ENCODE measurements at regions not wholly inside any gene's neighbourhood (a gene's known extent, or its start where the extent isn't known, plus 50 kb on each side); places are given as distances from the start of the nearest gene placed in this dataset.
"Not testable (repeated sequence)": the region's sequence is repeated elsewhere in the genome, so short reads cannot be mapped to it uniquely, and the experiment has no call there.

- H3K36me3 ChIP-seq (ENCODE audit: insufficient read depth, low read depth, low read length); H3K9me3 ChIP-seq (ENCODE audit: insufficient read depth, low read depth, low read length); H3K4me1 ChIP-seq (ENCODE audit: insufficient read depth, low read length); H3K9ac ChIP-seq (ENCODE audit: low read depth, low read length); H3K27ac ChIP-seq (ENCODE audit: low read length); H3K4me3 ChIP-seq (ENCODE audit: low read length); H3K27me3 ChIP-seq (ENCODE audit: insufficient read depth, low read length): not testable (repeated sequence)
Measured at GRCh38 chr17:22099633-22100032, 407.3 kb downstream of the KCNJ18 start.

- Histone ChIP-seq H3K9ac (ENCODE audit: low read depth, low read length) (no peak overlapping the region), H3K27me3 (ENCODE audit: insufficient read depth, low read length) (no peaks in the 10 kb centered on the region), H3K4me3 (ENCODE audit: low read length) (no peak overlapping the region), H3K4me1 (ENCODE audit: insufficient read depth, low read length) (no peaks in the 10 kb centered on the region), H3K36me3 (ENCODE audit: insufficient read depth, low read depth, low read length) (no peaks in the 10 kb centered on the region), H3K9me3 (ENCODE audit: insufficient read depth, low read depth, low read length) (no peaks in the 10 kb centered on the region), H3K27ac (ENCODE audit: low read length) (no peak overlapping the region)
Measured at GRCh38 chr17:22102177-22102576, 409.9 kb downstream of the KCNJ18 start.

- Histone ChIP-seq H3K27ac (ENCODE audit: low read length) (peak overlapping the region; percentile 87), H3K4me1 (ENCODE audit: insufficient read depth, low read length) (peaks cover 26% of the 10 kb centered on the region), H3K9ac (ENCODE audit: low read depth, low read length) (peak overlapping the region; percentile 82; the same call in 1 of the 2 replicates), H3K4me3 (ENCODE audit: low read length) (peak overlapping the region; percentile 54)
- not testable (repeated sequence) for H3K27me3 ChIP-seq (ENCODE audit: insufficient read depth, low read length); H3K9me3 ChIP-seq (ENCODE audit: insufficient read depth, low read depth, low read length); H3K36me3 ChIP-seq (ENCODE audit: insufficient read depth, low read depth, low read length)
Measured at GRCh38 chr17:22116720-22117119, 424.4 kb downstream of the KCNJ18 start.

- Histone ChIP-seq H3K27ac (ENCODE audit: low read length) (peak overlapping the region; percentile 78), H3K9ac (ENCODE audit: low read depth, low read length) (peak overlapping the region; percentile 71; the same call in 1 of the 2 replicates), H3K4me1 (ENCODE audit: insufficient read depth, low read length) (peaks cover 26% of the 10 kb centered on the region), H3K4me3 (ENCODE audit: low read length) (peak overlapping the region; percentile 54; the same call in 1 of the 2 replicates)
- not testable (repeated sequence) for H3K9me3 ChIP-seq (ENCODE audit: insufficient read depth, low read depth, low read length); H3K27me3 ChIP-seq (ENCODE audit: insufficient read depth, low read length); H3K36me3 ChIP-seq (ENCODE audit: insufficient read depth, low read depth, low read length)
Measured at GRCh38 chr17:22117401-22117800, 425.1 kb downstream of the KCNJ18 start.

DNA sequence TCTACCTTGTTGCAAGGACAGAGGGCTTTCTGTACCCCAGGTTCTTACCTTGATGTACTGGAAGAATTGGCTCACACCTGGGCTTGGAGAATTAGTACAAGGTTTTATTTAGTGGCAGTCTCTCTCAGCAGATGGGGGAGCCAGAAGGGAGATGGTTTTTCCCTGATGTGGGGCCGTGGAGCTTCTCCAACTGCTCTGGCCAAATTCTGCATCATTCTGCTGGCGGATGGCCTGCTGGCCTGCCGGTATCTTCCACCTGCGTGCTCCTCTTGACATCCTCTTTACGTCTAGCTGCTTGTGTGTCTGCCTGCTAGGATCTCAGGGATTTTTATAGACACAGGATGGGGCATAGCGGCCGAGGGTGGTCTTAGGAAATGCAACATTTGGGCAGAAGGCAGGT is 426.7 kb downstream of the KCNJ18 start:
- H3K4me3 ChIP-seq (ENCODE audit: low read length); H3K27me3 ChIP-seq (ENCODE audit: insufficient read depth, low read length); H3K9ac ChIP-seq (ENCODE audit: low read depth, low read length); H3K9me3 ChIP-seq (ENCODE audit: insufficient read depth, low read depth, low read length); H3K36me3 ChIP-seq (ENCODE audit: insufficient read depth, low read depth, low read length): not testable (repeated sequence)
- peak overlapping the region; percentile 24 for H3K27ac ChIP-seq (ENCODE audit: low read length)
- peaks cover 26% of the 10 kb centered on the region for H3K4me1 ChIP-seq (ENCODE audit: insufficient read depth, low read length)

DNA sequence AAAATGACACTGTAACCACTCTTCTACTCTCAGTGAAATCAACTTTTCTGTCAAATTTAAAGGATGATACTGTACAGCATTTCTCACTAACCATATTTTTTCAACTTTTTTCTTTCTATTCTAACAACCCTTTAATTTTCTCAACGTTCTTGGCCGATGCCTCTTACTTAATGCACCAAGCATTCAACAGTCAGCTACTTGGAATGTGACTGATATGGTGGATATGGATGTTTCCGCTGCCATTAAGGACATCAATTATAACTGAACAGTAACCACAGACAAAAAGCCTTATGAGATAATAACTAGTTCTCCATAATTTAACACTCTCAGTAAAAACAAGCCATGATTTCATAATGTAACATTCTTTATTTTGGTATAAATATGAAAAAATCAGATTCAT is 427.4 kb downstream of the KCNJ18 start:
- peaks cover 26% of the 10 kb centered on the region for H3K4me1 ChIP-seq (ENCODE audit: insufficient read depth, low read length)
- H3K9ac ChIP-seq (ENCODE audit: low read depth, low read length); H3K4me3 ChIP-seq (ENCODE audit: low read length); H3K9me3 ChIP-seq (ENCODE audit: insufficient read depth, low read depth, low read length); H3K36me3 ChIP-seq (ENCODE audit: insufficient read depth, low read depth, low read length); H3K27ac ChIP-seq (ENCODE audit: low read length); H3K27me3 ChIP-seq (ENCODE audit: insufficient read depth, low read length): not testable (repeated sequence)

DNA sequence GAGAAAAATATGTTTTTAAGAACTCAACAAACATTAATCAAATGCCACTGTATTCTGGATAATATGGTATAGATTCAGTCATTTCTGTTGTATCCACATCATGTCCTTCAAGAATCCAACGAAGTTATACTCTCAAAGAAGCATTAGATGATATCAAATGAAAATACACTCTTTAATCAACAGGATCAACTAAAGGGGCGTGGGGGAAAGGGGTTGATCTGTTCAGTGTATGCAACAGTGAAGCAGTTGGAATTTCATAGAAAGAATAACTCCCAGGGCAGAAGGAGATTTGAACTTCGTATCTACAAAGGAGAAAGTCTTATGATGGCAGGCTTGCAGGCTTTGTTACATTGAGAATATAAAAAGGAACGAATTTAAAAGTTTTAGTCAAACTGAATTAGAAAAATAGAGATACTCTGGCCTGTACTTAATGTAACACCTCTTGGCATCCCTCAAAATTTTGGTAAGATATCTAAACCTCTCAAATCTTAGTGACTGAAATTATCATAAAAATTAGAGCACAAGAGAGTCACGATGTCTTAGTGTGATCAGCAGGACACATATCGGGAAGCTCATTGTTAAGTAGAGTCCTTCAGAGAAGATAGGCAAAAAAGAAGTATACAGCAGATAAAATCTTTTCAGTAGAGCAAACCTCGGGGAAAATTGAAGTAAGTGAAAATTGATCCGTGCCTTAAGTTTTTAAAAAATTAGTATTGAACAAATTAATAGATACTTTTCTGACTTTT is 431.4 kb downstream of the KCNJ18 start:
- Histone ChIP-seq H3K36me3 (ENCODE audit: insufficient read depth, low read depth, low read length) (no peaks in the 10 kb centered on the region), H3K27me3 (ENCODE audit: insufficient read depth, low read length) (no peaks in the 10 kb centered on the region), H3K9ac (ENCODE audit: low read depth, low read length) (no peak overlapping the region), H3K4me1 (ENCODE audit: insufficient read depth, low read length) (peaks cover 6% of the 10 kb centered on the region), H3K27ac (ENCODE audit: low read length) (no peak overlapping the region), H3K4me3 (ENCODE audit: low read length) (no peak overlapping the region), H3K9me3 (ENCODE audit: insufficient read depth, low read depth, low read length) (peaks cover 10% of the 10 kb centered on the region)

DNA sequence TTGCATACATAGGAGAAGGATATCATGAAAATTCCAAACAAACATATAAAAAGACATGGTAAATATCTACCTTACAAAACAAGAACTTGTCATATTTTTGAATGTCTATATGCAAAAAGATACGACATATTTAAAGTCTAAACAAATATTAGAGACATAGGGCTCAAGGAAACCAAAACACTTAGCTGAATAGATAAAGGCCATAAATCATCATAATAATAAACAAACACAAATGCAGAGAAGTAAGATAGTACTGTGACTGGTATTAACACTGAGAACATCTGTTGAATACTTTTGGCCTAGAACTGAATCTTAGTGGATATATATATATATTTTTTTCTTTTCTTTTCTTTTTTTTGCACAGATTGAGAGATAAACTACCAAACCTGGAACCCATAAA is 435.8 kb downstream of the KCNJ18 start:
- Histone ChIP-seq H3K36me3 (ENCODE audit: insufficient read depth, low read depth, low read length) (no peaks in the 10 kb centered on the region), H3K27me3 (ENCODE audit: insufficient read depth, low read length) (no peaks in the 10 kb centered on the region), H3K9me3 (ENCODE audit: insufficient read depth, low read depth, low read length) (peaks cover 38% of the 10 kb centered on the region), H3K9ac (ENCODE audit: low read depth, low read length) (no peak overlapping the region), H3K4me1 (ENCODE audit: insufficient read depth, low read length) (no peaks in the 10 kb centered on the region), H3K27ac (ENCODE audit: low read length) (no peak overlapping the region), H3K4me3 (ENCODE audit: low read length) (no peak overlapping the region)

GRCh38 chr17:22128723-22129122 is 436.4 kb downstream of the KCNJ18 start:
- no peaks in the 10 kb centered on the region for H3K4me1 ChIP-seq (ENCODE audit: insufficient read depth, low read length)
- H3K27ac ChIP-seq (ENCODE audit: low read length): no peak overlapping the region
- H3K9ac ChIP-seq (ENCODE audit: low read depth, low read length): no peak overlapping the region
- peaks cover 38% of the 10 kb centered on the region for H3K9me3 ChIP-seq (ENCODE audit: insufficient read depth, low read depth, low read length)
- no peak overlapping the region for H3K4me3 ChIP-seq (ENCODE audit: low read length)
- H3K36me3 ChIP-seq (ENCODE audit: insufficient read depth, low read depth, low read length): no peaks in the 10 kb centered on the region
- H3K27me3 ChIP-seq (ENCODE audit: insufficient read depth, low read length): no peaks in the 10 kb centered on the region

DNA sequence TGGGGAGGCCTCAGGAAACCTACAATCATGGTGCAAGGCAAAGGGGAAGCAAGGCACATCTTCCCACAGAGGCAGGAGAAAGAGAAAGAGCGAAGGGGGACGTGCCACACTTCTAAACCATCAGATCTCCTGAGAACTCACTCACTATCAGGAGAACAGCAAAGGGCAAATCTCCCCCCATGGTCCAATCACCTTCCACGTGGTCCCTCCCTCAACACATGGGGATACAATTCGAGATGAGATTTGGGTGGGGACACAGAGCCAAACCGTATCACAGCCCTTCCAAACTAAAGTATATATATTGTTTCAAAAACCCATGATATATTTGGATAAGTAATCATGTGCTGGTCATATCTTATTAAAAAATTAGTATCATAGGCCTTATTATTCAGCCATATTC is 437.6 kb downstream of the KCNJ18 start:
- H3K9ac ChIP-seq (ENCODE audit: low read depth, low read length); H3K36me3 ChIP-seq (ENCODE audit: insufficient read depth, low read depth, low read length); H3K4me3 ChIP-seq (ENCODE audit: low read length); H3K27ac ChIP-seq (ENCODE audit: low read length); H3K27me3 ChIP-seq (ENCODE audit: insufficient read depth, low read length); H3K4me1 ChIP-seq (ENCODE audit: insufficient read depth, low read length): not testable (repeated sequence)
- peaks cover 37% of the 10 kb centered on the region for H3K9me3 ChIP-seq (ENCODE audit: insufficient read depth, low read depth, low read length)

DNA sequence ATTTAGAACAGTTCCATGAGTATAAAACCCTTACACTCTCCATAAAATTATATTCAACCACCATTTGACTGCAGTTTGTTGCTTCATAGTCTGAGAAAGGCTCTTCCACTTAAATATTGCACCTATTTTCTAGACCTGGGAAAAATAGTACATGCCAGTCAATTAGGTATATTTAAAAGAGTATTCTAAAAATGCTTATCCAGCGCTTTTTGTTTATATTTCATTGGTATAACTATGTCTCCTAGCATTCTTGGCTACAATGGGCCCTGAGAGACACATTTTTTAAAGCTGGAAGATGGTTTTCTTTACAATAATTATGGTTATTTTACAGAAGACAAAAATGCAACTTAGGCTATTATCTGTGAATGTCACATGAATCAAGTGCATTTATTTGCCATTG is 439.4 kb downstream of the KCNJ18 start:
- H3K27me3 ChIP-seq (ENCODE audit: insufficient read depth, low read length): no peaks in the 10 kb centered on the region

GRCh38 chr17:22138861-22139469 is 446.6 kb downstream of the KCNJ18 start:
- Histone ChIP-seq H3K4me3 (ENCODE audit: low read length) (0 out of 2 replicates have a peak overlapping the region, but pooled peaks have one; percentile 8), H3K27ac (ENCODE audit: low read length) (no peak overlapping the region), H3K4me1 (ENCODE audit: insufficient read depth, low read length) (peaks cover 7% of the 10 kb centered on the region), H3K9ac (ENCODE audit: low read depth, low read length) (no peak overlapping the region), H3K27me3 (ENCODE audit: insufficient read depth, low read length) (no peaks in the 10 kb centered on the region), H3K9me3 (ENCODE audit: insufficient read depth, low read depth, low read length) (peaks cover 57% of the 10 kb centered on the region), H3K36me3 (ENCODE audit: insufficient read depth, low read depth, low read length) (no peaks in the 10 kb centered on the region)

More for the DNA sequence above, 439.4 kb downstream of the KCNJ18 start:
- Histone ChIP-seq H3K9me3 (ENCODE audit: insufficient read depth, low read depth, low read length) (peaks cover 46% of the 10 kb centered on the region), H3K4me3 (ENCODE audit: low read length) (no peak overlapping the region), H3K4me1 (ENCODE audit: insufficient read depth, low read length) (no peaks in the 10 kb centered on the region), H3K36me3 (ENCODE audit: insufficient read depth, low read depth, low read length) (no peaks in the 10 kb centered on the region), H3K27ac (ENCODE audit: low read length) (no peak overlapping the region), H3K9ac (ENCODE audit: low read depth, low read length) (no peak overlapping the region)

All from iPS-20b (cell line).